ENCODE measurements at regions not wholly inside any gene's neighbourhood (a gene's known extent, or its start where the extent isn't known, plus 50 kb on each side); places are given as distances from the start of the nearest gene placed in this dataset.

- Histone ChIP-seq H3K9me3 (ENCODE audit: control insufficient read depth, insufficient read depth, low read depth, low read length) (no peaks in the 10 kb centered on the region), H3K4me2 (ENCODE audit: extremely low read depth, insufficient read depth, low read length) (no peak overlapping the region), H3K4me1 (ENCODE audit: control insufficient read depth, extremely low read depth, insufficient read depth, low read length) (no peaks in the 10 kb centered on the region), H3K79me2 (ENCODE audit: control insufficient read depth, insufficient read depth, low read length) (no peaks in the 10 kb centered on the region), H3K27me3 (ENCODE audit: control insufficient read depth, insufficient read depth, low read length) (no peaks in the 10 kb centered on the region), H3K9ac (ENCODE audit: insufficient read depth, low read length) (no peak overlapping the region), H4K20me1 (ENCODE audit: control insufficient read depth, extremely low read depth, insufficient read depth, low read length) (no peaks in the 10 kb centered on the region), H3K27ac (ENCODE audit: insufficient read depth, low read length) (no peak overlapping the region), H3K36me3 (ENCODE audit: control insufficient read depth, insufficient read depth, low read length) (no peaks in the 10 kb centered on the region), H2AFZ (ENCODE audit: low read length) (no peak overlapping the region), H3K4me3 (replicated peaks in 1 of 4; ENCODE audit: control extremely low read depth in 1 of 4, insufficient read depth in 1 of 4, low read depth in 3 of 4, low read length in 4 of 4) (no peak overlapping the region)
- TF ChIP-seq, protein P1, sequence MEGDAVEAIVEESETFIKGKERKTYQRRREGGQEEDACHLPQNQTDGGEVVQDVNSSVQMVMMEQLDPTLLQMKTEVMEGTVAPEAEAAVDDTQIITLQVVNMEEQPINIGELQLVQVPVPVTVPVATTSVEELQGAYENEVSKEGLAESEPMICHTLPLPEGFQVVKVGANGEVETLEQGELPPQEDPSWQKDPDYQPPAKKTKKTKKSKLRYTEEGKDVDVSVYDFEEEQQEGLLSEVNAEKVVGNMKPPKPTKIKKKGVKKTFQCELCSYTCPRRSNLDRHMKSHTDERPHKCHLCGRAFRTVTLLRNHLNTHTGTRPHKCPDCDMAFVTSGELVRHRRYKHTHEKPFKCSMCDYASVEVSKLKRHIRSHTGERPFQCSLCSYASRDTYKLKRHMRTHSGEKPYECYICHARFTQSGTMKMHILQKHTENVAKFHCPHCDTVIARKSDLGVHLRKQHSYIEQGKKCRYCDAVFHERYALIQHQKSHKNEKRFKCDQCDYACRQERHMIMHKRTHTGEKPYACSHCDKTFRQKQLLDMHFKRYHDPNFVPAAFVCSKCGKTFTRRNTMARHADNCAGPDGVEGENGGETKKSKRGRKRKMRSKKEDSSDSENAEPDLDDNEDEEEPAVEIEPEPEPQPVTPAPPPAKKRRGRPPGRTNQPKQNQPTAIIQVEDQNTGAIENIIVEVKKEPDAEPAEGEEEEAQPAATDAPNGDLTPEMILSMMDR (conservative IDR thresholded peaks at IDR 0.05 in 1 of 2, IDR thresholded peaks at IDR 0.05 in 1 of 2; ENCODE audit: low read depth in 1 of 2, low read length in 2 of 2): no peak
- no peak for DNase-seq (ENCODE audit: low read depth in 2 of 2)
Observed at GRCh38 chr1:88528792-88529191, 155.3 kb upstream of the PKN2 start.

GRCh38 chr1:88529581-88529980, 154.5 kb upstream of the PKN2 start:
- Histone ChIP-seq H3K36me3 (ENCODE audit: control insufficient read depth, insufficient read depth, low read length) (no peaks in the 10 kb centered on the region), H3K4me3 (replicated peaks in 1 of 4; ENCODE audit: control extremely low read depth in 1 of 4, insufficient read depth in 1 of 4, low read depth in 3 of 4, low read length in 4 of 4) (no peak overlapping the region), H3K27ac (ENCODE audit: insufficient read depth, low read length) (no peak overlapping the region), H2AFZ (ENCODE audit: low read length) (no peak overlapping the region), H3K4me2 (ENCODE audit: extremely low read depth, insufficient read depth, low read length) (no peak overlapping the region), H3K9me3 (ENCODE audit: control insufficient read depth, insufficient read depth, low read depth, low read length) (no peaks in the 10 kb centered on the region), H3K4me1 (ENCODE audit: control insufficient read depth, extremely low read depth, insufficient read depth, low read length) (no peaks in the 10 kb centered on the region), H3K27me3 (ENCODE audit: control insufficient read depth, insufficient read depth, low read length) (no peaks in the 10 kb centered on the region), H4K20me1 (ENCODE audit: control insufficient read depth, extremely low read depth, insufficient read depth, low read length) (no peaks in the 10 kb centered on the region), H3K79me2 (ENCODE audit: control insufficient read depth, insufficient read depth, low read length) (no peaks in the 10 kb centered on the region), H3K9ac (ENCODE audit: insufficient read depth, low read length) (no peak overlapping the region)
- no peak for DNase-seq (ENCODE audit: low read depth in 2 of 2)
- TF ChIP-seq, protein P1 (conservative IDR thresholded peaks at IDR 0.05 in 1 of 2, IDR thresholded peaks at IDR 0.05 in 1 of 2; ENCODE audit: low read depth in 1 of 2, low read length in 2 of 2): no peak
- no peak for TF ChIP-seq EZH2 (IDR thresholded peaks at IDR 0.05; ENCODE audit: low read length, missing control alignments)

GRCh38 chr1:88530246-88530645, 153.8 kb upstream of the PKN2 start:
- H3K79me2 ChIP-seq (ENCODE audit: control insufficient read depth, insufficient read depth, low read length): no peaks in the 10 kb centered on the region
- no peak overlapping the region for H2AFZ ChIP-seq (ENCODE audit: low read length)
- H3K4me3 ChIP-seq (replicated peaks in 1 of 4; ENCODE audit: control extremely low read depth in 1 of 4, insufficient read depth in 1 of 4, low read depth in 3 of 4, low read length in 4 of 4): no peak overlapping the region
- H3K4me2 ChIP-seq (ENCODE audit: extremely low read depth, insufficient read depth, low read length): no peak overlapping the region
- DNase-seq (ENCODE audit: low read depth in 2 of 2): no peak
- no peaks in the 10 kb centered on the region for H3K27me3 ChIP-seq (ENCODE audit: control insufficient read depth, insufficient read depth, low read length)
- no peaks in the 10 kb centered on the region for H3K36me3 ChIP-seq (ENCODE audit: control insufficient read depth, insufficient read depth, low read length)
- TF ChIP-seq, protein P1 (conservative IDR thresholded peaks at IDR 0.05 in 1 of 2, IDR thresholded peaks at IDR 0.05 in 1 of 2; ENCODE audit: low read depth in 1 of 2, low read length in 2 of 2): no peak
- no peak for TF ChIP-seq EZH2 (IDR thresholded peaks at IDR 0.05; ENCODE audit: low read length, missing control alignments)
- H4K20me1 ChIP-seq (ENCODE audit: control insufficient read depth, extremely low read depth, insufficient read depth, low read length): no peaks in the 10 kb centered on the region
- H3K27ac ChIP-seq (ENCODE audit: insufficient read depth, low read length): no peak overlapping the region
- no peak overlapping the region for H3K9ac ChIP-seq (ENCODE audit: insufficient read depth, low read length)
- H3K9me3 ChIP-seq (ENCODE audit: control insufficient read depth, insufficient read depth, low read depth, low read length): no peaks in the 10 kb centered on the region
- H3K4me1 ChIP-seq (ENCODE audit: control insufficient read depth, extremely low read depth, insufficient read depth, low read length): no peaks in the 10 kb centered on the region

Data from fibroblast of lung (primary cell).